H1 (cell line): ENCODE measurements at regions not wholly inside any gene's neighbourhood (a gene's known extent, or its start where the extent isn't known, plus 50 kb on each side); places are given as distances from the start of the nearest gene placed in this dataset.

Source experiments
- CTCF ChIA-PET: fragments of 300-600 bp; sonication (Branson Sonifier 250); formaldehyde crosslinking; loops from one replicate; lab custom pipeline; 2021; ENCODE audit not compliant: partially characterized antibody; lab: Charles Lee
- POLR2A ChIA-PET: fragments of 300-600 bp; sonication (Branson Sonifier 250); formaldehyde crosslinking; loops from one replicate; lab custom pipeline; 2021; ENCODE audit warnings: inconsistent platforms; ENCODE audit not compliant: partially characterized antibody; lab: Charles Lee
- DNase-seq, 2 experiments: peaks; one replicate each; pipeline versions ENCODE4 v3.0.0 to v3.0.0-alpha.2; 2010 to 2022; ENCODE audit warnings: low spot score in 2 of 2, low read depth in 1 of 2, mixed read lengths in 1 of 2
- FAIRE-seq: peaks from 2 replicates; lab custom pipeline; 2011; peaks lifted over from hg19 to GRCh38; lab: Jason Lieb, UNC
- H2AFZ ChIP-seq: 2 replicates; pipeline ENCODE4 v1.8.1; 2012; ENCODE audit warnings: low read length, inconsistent platforms
- H2AK5ac ChIP-seq: 2 replicates; pipeline ENCODE4 v1.6.1; 2013; ENCODE audit warnings: low read depth, low read length
- H2BK120ac ChIP-seq: replicated peaks from 2 replicates; pipeline ENCODE3; 2013; ENCODE audit warnings: low read depth, low read length, inconsistent platforms
- H2BK12ac ChIP-seq: 2 replicates; pipeline ENCODE4 v1.6.1; 2013; ENCODE audit warnings: low read depth, low read length
- H2BK15ac ChIP-seq: 2 replicates; pipeline ENCODE4 v1.6.1; 2013; ENCODE audit warnings: low read length
- H2BK20ac ChIP-seq: 2 replicates; pipeline ENCODE4 v1.6.1; 2013; ENCODE audit warnings: low read length
- H2BK5ac ChIP-seq: 2 replicates; pipeline ENCODE4 v1.6.1; 2013; ENCODE audit warnings: low read depth, low read length
- H3K14ac ChIP-seq: 2 replicates; pipeline ENCODE4 v1.6.1; 2013; ENCODE audit warnings: inconsistent platforms; ENCODE audit not compliant: insufficient read length
- H3K18ac ChIP-seq: 2 replicates; pipeline ENCODE4 v1.6.1; 2013; ENCODE audit warnings: low read length; ENCODE audit errors: extremely low read depth
- H3K23ac ChIP-seq: 2 replicates; pipeline ENCODE4 v1.6.1; 2013; ENCODE audit warnings: inconsistent platforms; ENCODE audit not compliant: insufficient read length
- H3K23me2 ChIP-seq: 2 replicates; pipeline ENCODE4 v1.6.1; 2013; ENCODE audit warnings: low read depth, low read length
- H3K27ac ChIP-seq: 2 replicates; pipeline ENCODE4 v1.6.1; 2011; ENCODE audit warnings: low read depth, low read length, inconsistent platforms
- H3K27me3 ChIP-seq, 4 experiments: replicated peaks in 1 of 4; 1 replicate in 1 of 4; 2 replicates in 3 of 4; pipeline versions ENCODE4 v1.6.1 to v1.8.1; 2011 to 2013; ENCODE audit warnings: low read length in 3 of 4, mild to moderate bottlenecking in 3 of 4, inconsistent platforms in 2 of 4, mixed read lengths in 2 of 4, moderate library complexity in 1 of 4; ENCODE audit not compliant: control insufficient read depth in 3 of 4, insufficient read depth in 3 of 4; ENCODE audit errors: extremely low read depth in 1 of 4
- H3K36me3 ChIP-seq, 4 experiments: 2 replicates each; pipeline versions ENCODE4 v1.6.1 to v1.8.1; 2011 to 2013; ENCODE audit warnings: mild to moderate bottlenecking in 4 of 4, low read length in 3 of 4, moderate library complexity in 2 of 4, control low read depth in 1 of 4, inconsistent platforms in 1 of 4; ENCODE audit not compliant: insufficient read depth in 4 of 4, control insufficient read depth in 2 of 4
- H3K4ac ChIP-seq: replicated peaks from 2 replicates; pipeline ENCODE3; 2013; ENCODE audit warnings: low read length, low read depth, mixed read lengths, inconsistent platforms; ENCODE audit not compliant: insufficient read length
- H3K4me1 ChIP-seq, 4 experiments: replicated peaks in 1 of 4; 1 replicate in 1 of 4; 2 replicates in 3 of 4; pipeline versions ENCODE4 v1.6.1 to v1.8.1; 2011 to 2013; ENCODE audit warnings: low read length in 3 of 4, inconsistent platforms in 2 of 4, mixed read lengths in 1 of 4; ENCODE audit not compliant: insufficient read depth in 4 of 4, control insufficient read depth in 3 of 4
- H3K4me2 ChIP-seq, 2 experiments: 2 replicates each; pipeline versions ENCODE4 v1.6.1 to v1.8.1; 2011 to 2013; ENCODE audit warnings: low read depth in 2 of 2, low read length in 2 of 2, control low read depth in 1 of 2, inconsistent platforms in 1 of 2, mild to moderate bottlenecking in 1 of 2; ENCODE audit not compliant: insufficient read depth in 1 of 2
- H3K4me3 ChIP-seq, 4 experiments: fragments of 200-600, 300-600 bp in 1 of 4; sonication (generic), shearing (Covaris generic), sonication (Bioruptor Twin) in 1 of 4; 2 replicates each; pipeline versions ENCODE4 v1.5.1 to v1.8.1; 2011 to 2016; ENCODE audit warnings: low read length in 4 of 4, low read depth in 3 of 4, control low read depth in 2 of 4, inconsistent platforms in 2 of 4, mild to moderate bottlenecking in 2 of 4, mixed read lengths in 1 of 4, moderate library complexity in 1 of 4; ENCODE audit not compliant: insufficient read depth in 2 of 4; ENCODE audit errors: extremely low read depth in 1 of 4
- H3K56ac ChIP-seq: replicated peaks from 2 replicates; pipeline ENCODE3; 2013; ENCODE audit warnings: low read depth, mild to moderate bottlenecking, mixed read lengths, low read length, inconsistent platforms; ENCODE audit not compliant: insufficient read length
- H3K79me1 ChIP-seq: 2 replicates; pipeline ENCODE4 v1.6.1; 2013; ENCODE audit warnings: low read depth, low read length, control low read depth
- H3K79me2 ChIP-seq, 2 experiments: 2 replicates each; pipeline versions ENCODE4 v1.6.1 to v1.8.1; 2012 to 2013; ENCODE audit warnings: low read length in 2 of 2, mild to moderate bottlenecking in 2 of 2, inconsistent platforms in 1 of 2; ENCODE audit not compliant: insufficient read depth in 2 of 2, control insufficient read depth in 1 of 2
- H3K9ac ChIP-seq, 4 experiments: replicated peaks in 1 of 4; 1 replicate in 1 of 4; 2 replicates in 3 of 4; pipeline versions ENCODE4 v1.6.1 to v1.8.1; 2011 to 2013; ENCODE audit warnings: low read depth in 3 of 4, low read length in 3 of 4, control low read depth in 2 of 4, mild to moderate bottlenecking in 2 of 4, moderate library complexity in 2 of 4, inconsistent platforms in 1 of 4; ENCODE audit errors: extremely low read depth in 1 of 4
- H3K9me3 ChIP-seq, 2 experiments: 2 replicates each; pipeline versions ENCODE4 v1.6.1 to v1.8.1; 2012 to 2013; ENCODE audit warnings: mild to moderate bottlenecking in 2 of 2, moderate library complexity in 2 of 2, control low read depth in 1 of 2, inconsistent platforms in 1 of 2, low read depth in 1 of 2, low read length in 1 of 2, mixed read lengths in 1 of 2; ENCODE audit not compliant: insufficient read depth in 2 of 2
- H4K20me1 ChIP-seq, 2 experiments: replicated peaks in 1 of 2; 2 replicates each; pipeline versions ENCODE3 to v1.8.1; 2011 to 2013; ENCODE audit warnings: inconsistent platforms in 2 of 2, low read length in 2 of 2, mild to moderate bottlenecking in 1 of 2; ENCODE audit not compliant: insufficient read depth in 2 of 2, control insufficient read depth in 1 of 2
- H4K5ac ChIP-seq: 2 replicates; pipeline ENCODE4 v1.6.1; 2013; ENCODE audit warnings: low read length, low read depth, mixed read lengths, inconsistent platforms; ENCODE audit not compliant: insufficient read length
- H4K8ac ChIP-seq: 2 replicates; pipeline ENCODE4 v1.8.0; 2013; ENCODE audit warnings: mild to moderate bottlenecking, moderate library complexity, low read length, inconsistent platforms; ENCODE audit not compliant: insufficient read depth; ENCODE audit errors: extremely low read depth
- H4K91ac ChIP-seq: replicated peaks from 2 replicates; pipeline ENCODE3; 2013; ENCODE audit warnings: low read length, mixed read lengths, inconsistent platforms; ENCODE audit not compliant: insufficient read length
- ATF3 ChIP-seq: IDR thresholded peaks from 2 replicates; pipeline ENCODE4 v1.6.1; 2011; ENCODE audit warnings: low read depth, mild to moderate bottlenecking, low read length; ENCODE audit not compliant: insufficient read depth
- CTBP2 ChIP-seq: IDR thresholded peaks from 2 replicates; pipeline ENCODE4 v1.7.0; 2011; ENCODE audit warnings: borderline replicate concordance, mild to moderate bottlenecking, moderate library complexity, mixed read lengths, low read length; ENCODE audit not compliant: insufficient read depth, insufficient read length
- FOSL1 ChIP-seq: IDR thresholded peaks from 2 replicates; pipeline ENCODE4 v1.6.1; 2011; ENCODE audit warnings: mild to moderate bottlenecking, low read depth, low read length, moderate library complexity; ENCODE audit not compliant: insufficient read depth
- HDAC6 ChIP-seq: IDR thresholded peaks from one replicate; pipeline ENCODE4 v1.7.1; 2012; ENCODE audit warnings: low read depth, mild to moderate bottlenecking, inconsistent platforms, low read length, moderate library complexity
- JUND ChIP-seq: IDR thresholded peaks from 2 replicates; pipeline ENCODE4 v1.6.1; 2011; ENCODE audit warnings: mild to moderate bottlenecking, improper control_type of control experiment, low read length
- KDM1A ChIP-seq: fragments of 200-600, 300-600 bp; sonication (generic); IDR thresholded peaks from 2 replicates; pipeline ENCODE4 v1.7.1; 2016; ENCODE audit warnings: mild to moderate bottlenecking, low read length, borderline replicate concordance
- NRF1 ChIP-seq: IDR thresholded peaks from 2 replicates; pipeline ENCODE4 v1.6.1; 2011; ENCODE audit warnings: mild to moderate bottlenecking, low read depth, low read length, improper control_type of control experiment
- PHF8 ChIP-seq: fragments of 200-600 bp; sonication (generic); conservative IDR thresholded peaks from 2 replicates; pipeline ENCODE4 v1.7.1; 2012; ENCODE audit warnings: low read depth, mild to moderate bottlenecking, inconsistent platforms, low read length, moderate library complexity
- POLR2A ChIP-seq, 2 experiments: IDR thresholded peaks; 1 replicate in 1 of 2; 2 replicates in 1 of 2; pipeline ENCODE4 v1.6.1; 2011; ENCODE audit warnings: low read depth in 2 of 2, low read length in 2 of 2, mild to moderate bottlenecking in 2 of 2; ENCODE audit errors: control extremely low read depth in 1 of 2
- POU5F1 ChIP-seq: IDR thresholded peaks from 2 replicates; pipeline ENCODE4 v1.6.1; 2011; ENCODE audit warnings: low read depth, mild to moderate bottlenecking, low read length, moderate library complexity
- RAD21 ChIP-seq, 2 experiments: IDR thresholded peaks in 1 of 2; conservative IDR thresholded peaks in 1 of 2; 2 replicates each; pipeline ENCODE4 v1.6.1; 2011; ENCODE audit warnings: low read depth in 2 of 2, low read length in 2 of 2, improper control_type of control experiment in 1 of 2, inconsistent platforms in 1 of 2, mild to moderate bottlenecking in 1 of 2, moderate library complexity in 1 of 2
- RXRA ChIP-seq: IDR thresholded peaks from 2 replicates; pipeline ENCODE4 v1.6.1; 2011; ENCODE audit warnings: low read depth, mild to moderate bottlenecking, low read length, moderate library complexity; ENCODE audit not compliant: insufficient read depth
- SIRT6 ChIP-seq: IDR thresholded peaks from one replicate; pipeline ENCODE4 v1.7.1; 2012; ENCODE audit warnings: low read length, inconsistent platforms
- SP4 ChIP-seq: IDR thresholded peaks from 2 replicates; pipeline ENCODE4 v1.6.1; 2012; ENCODE audit warnings: low read length, inconsistent platforms
- TBP ChIP-seq: IDR thresholded peaks from 2 replicates; pipeline ENCODE4 v1.6.1; 2011; ENCODE audit warnings: low read depth, low read length, improper control_type of control experiment
- WGBS, 2 experiments: shearing (Covaris generic) in 1 of 2; methylation state at CpG; one replicate each; pipeline versions ENCODE4 v1.1.6 to v1.1.7; 2013 to 2015; ENCODE audit warnings: low lambda C conversion rate in 2 of 2, mixed read lengths in 2 of 2, inconsistent platforms in 1 of 2, low coverage in 1 of 2, missing lambda C conversion rate in 1 of 2; ENCODE audit not compliant: insufficient replicate concordance in 2 of 2, insufficient coverage in 1 of 2, insufficient read length in 1 of 2; ENCODE audit errors: extremely low coverage in 1 of 2, missing lambda C conversion rate in 1 of 2; 5-methylcytosine and 5-hydroxymethylcytosine counted together

GRCh38 chr1:188363943-188364342 is 1535.2 kb downstream of the PLA2G4A start:
- Histone ChIP-seq H4K5ac (no peak overlapping the region), H2BK120ac (no peak overlapping the region), H2BK12ac (no peak overlapping the region), H2BK20ac (no peak overlapping the region), H4K8ac (no peak overlapping the region), H3K4me3 (no peak overlapping the region), H4K20me1 (no peaks in the 10 kb centered on the region), H2BK15ac (no peak overlapping the region), H4K91ac (no peak overlapping the region), H3K4me1 (peaks cover 0 to 4% (median 1%) of the 10 kb centered on the region in 4 experiments; a peak in 3 of 7 replicates), H2BK5ac (no peak overlapping the region), H3K23me2 (no peaks in the 10 kb centered on the region), H3K79me2 (no peaks in the 10 kb centered on the region), H3K36me3 (no peaks in the 10 kb centered on the region), H3K79me1 (no peaks in the 10 kb centered on the region), H2AFZ (no peak overlapping the region), H3K4ac (no peak overlapping the region), H3K23ac (no peak overlapping the region), H3K27ac (no peak overlapping the region), H2AK5ac (no peak overlapping the region), H3K56ac (no peak overlapping the region), H3K9ac (no peak overlapping the region), H3K9me3 (no peaks in the 10 kb centered on the region), H3K27me3 (no peaks in the 10 kb centered on the region), H3K4me2 (no peak overlapping the region), H3K14ac (no peak overlapping the region), H3K18ac (no peak overlapping the region)
- no peak for FAIRE-seq
- ChIA-PET CTCF (interaction anchor here (0.6 to 0.7 kb wide), 2 partner anchors 618 to 1823 kb away, joined by 3 read pairs; no protein-coding TSS in a partner anchor), POLR2A (no interaction called here)
- TF ChIP-seq FOSL1 (no peak), HDAC6 (no peak), SP4 (no peak), SIRT6 (no peak), RXRA (no peak), JUND (no peak), POU5F1 (no peak), PHF8 (no peak), CTBP2 (no peak), POLR2A (IDR thresholded peaks at IDR 0.05; ENCODE audit: control extremely low read depth in 1 of 2, low read depth in 2 of 2, low read length in 2 of 2) (no peak), ATF3 (no peak), TBP (no peak), RAD21 (IDR thresholded peaks at IDR 0.05 in 1 of 2, conservative IDR thresholded peaks at IDR 0.05 in 1 of 2; ENCODE audit: low read depth in 2 of 2, low read length in 2 of 2) (no peak), KDM1A (no peak), NRF1 (no peak)
- no peak for DNase-seq
- 95% methylated on average over 4 of the region's 4 CpGs; no CpG with 5 or more reads in 1 of the 2 experiments for WGBS, 2 experiments
